ENCODE measurements at regions not wholly inside any gene's neighbourhood (a gene's known extent, or its start where the extent isn't known, plus 50 kb on each side); places are given as distances from the start of the nearest gene placed in this dataset.
A peak's percentile ranks its signal among the peaks of the same experiment; 100 is the strongest.
"Not testable (repeated sequence)": the region's sequence is repeated elsewhere in the genome, so short reads cannot be mapped to it uniquely, and the experiment has no call there.

DNA sequence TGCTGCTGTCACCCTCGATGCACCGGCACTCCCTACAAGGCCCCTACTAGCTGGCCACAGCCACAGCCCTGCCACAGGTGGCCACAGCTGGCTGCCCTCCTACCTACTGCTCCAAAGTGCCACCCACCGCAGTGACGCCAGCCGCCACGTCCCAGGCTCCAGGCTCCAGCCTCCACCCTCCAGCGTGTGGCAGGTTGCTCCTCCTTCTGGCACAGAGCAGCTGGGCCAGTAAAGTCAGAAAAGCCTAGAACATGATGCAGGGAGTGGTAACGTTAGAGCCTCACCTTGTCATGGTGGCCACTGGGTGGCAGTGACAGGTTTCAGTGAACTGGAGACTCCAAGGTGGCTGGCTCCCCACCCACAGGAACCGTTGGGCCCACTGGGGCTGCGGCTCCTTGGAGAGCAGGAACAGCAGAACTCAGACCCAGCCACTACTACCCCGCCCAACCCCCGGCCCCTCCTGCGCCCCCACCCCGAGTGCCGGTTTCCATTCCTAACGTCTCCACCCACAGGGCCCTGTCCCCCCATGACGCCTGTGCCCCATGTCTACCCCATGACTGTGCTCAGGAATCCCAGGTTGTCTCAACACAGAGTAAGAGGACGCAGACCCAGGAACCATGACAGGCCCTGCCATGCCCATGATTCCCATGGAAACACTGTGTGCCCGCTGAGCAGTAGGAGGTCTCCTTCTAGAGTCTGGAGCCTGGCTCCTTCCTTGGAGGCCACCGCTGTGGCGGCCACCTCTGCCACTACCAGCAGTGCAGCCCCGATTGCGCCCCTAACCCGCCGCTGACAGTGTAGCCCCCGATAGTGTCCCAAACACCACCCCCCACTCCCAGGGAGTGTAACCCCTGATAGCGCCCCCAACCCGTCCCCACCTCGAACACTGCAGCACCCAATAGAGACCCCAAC is 52.3 kb upstream of the ZNF33B start:
- intact Hi-C loops (cut with DNase I) = no loop called here
- peak in 1 of 10 donors; percentile 82 for DNase-seq

DNA sequence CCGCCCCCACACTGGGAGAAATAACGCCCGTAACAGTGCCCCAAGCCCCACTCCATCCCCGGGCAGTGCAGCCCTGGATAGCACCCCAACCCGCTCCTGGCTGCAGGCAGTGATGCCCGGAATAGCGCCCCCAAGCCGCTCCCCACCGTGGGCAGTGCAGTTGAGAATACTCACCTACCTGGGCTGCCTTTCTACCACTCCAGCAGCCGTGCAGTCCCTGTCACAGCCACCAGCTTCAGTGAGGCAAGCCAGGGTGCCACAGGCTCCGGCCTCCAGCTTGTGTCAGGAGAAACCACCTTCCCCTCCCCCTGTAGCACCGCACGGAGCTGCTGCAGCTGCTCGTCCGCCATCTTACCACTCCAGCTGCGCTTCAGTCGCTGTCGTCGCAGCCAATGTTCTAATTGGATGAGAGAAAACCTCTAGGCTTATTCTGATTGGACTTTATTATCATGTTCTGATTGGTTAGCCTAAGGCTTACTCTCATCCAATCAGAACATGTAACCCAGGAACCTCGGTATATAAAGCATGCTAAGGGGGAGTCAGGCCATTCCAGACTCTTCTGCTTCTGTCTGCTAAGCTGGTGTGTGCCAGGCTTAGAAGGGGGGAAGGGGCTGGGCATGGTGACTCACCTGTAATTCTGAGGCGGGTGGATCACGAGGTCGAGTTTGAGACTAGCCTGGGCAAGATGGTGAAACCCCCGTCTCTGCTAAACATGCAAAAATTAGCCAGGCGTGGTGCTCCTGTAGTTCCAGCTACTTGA is 53.2 kb upstream of the ZNF33B start:
- DNase-seq = no peak
- intact Hi-C loops (cut with DNase I) = no loop called here

DNA sequence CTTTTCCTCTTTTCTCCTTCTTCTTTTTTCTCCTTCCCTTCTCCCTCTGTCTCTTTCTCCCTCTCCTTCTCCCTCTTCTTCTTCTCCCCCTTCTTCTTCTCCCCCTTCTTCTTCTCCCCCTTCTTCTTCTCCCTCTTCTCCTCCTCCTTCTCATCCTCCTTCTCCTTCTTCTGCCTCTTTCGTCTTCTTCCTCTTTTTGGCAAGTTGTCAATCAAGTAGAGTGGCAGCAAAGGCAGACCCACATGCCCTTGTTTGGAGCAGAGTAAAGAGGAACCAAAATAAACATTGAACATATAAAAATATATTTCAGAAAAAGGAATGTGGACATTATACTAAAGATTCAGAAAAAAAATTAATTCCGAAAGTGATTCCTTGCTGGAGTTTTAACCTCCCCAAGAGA is 59.6 kb upstream of the ZNF33B start:
- intact Hi-C loops (cut with DNase I) = no loop called here
- DNase-seq = no peak

DNA sequence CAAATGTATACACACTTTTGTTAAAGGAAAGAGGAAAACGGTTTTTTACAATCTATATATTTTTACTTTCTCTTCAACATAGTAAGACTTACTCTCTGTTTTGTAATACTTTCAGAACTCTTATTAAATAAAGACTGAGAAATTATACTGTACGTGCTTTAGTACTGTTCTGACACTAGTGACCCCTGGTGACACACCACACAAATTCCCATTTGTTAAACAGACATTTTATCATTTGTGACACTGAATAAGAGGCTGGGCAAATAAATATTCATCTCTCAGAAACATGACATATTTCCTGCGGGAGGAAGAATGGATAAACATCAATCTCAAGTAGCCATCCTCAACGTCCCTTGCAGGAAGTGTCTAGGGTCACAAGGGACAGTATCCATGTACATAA is 68.9 kb upstream of the ZNF33B start:
- intact Hi-C loops (cut with DNase I) = no loop called here
- no peak for DNase-seq

DNA sequence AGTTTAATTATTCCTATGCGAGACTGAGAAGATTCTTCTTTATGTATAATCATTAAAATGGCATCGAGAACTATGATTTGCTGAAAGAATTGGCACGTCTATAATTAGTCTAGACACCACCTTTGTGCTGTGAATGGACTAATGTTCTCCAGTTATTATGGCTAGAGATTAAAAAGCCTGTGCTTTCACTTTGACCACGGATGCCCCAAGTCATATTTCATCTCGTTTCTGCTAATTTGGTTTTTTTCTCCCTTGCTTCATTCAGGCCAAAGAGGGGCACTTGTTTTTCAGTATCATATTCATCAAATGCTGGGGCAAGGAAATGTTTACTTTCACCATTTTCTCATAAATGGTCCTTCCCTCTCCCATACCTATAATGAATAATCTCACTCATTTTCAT is 63.3 kb upstream of the BMS1 start:
- intact Hi-C loops (cut with DNase I) = not testable (repeated sequence)

DNA sequence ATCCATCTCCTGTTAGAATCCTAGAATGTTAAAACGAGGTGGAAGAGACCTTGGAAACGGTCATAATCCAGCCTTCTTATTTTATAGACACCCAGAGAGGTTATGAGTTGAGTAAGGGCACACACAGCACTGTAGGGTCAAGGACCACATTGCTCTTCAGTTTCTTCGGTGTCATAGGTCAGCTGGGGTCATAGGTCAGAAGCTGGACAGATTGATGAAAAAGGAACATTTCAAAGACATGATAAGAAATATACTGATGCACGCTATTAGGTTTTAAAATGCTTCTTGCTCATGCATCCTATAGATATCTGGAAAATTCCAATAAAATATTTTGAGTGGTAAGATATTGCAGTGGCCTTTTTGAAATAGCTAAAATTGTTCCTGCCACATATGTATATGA is 60.0 kb upstream of the BMS1 start:
- DNase-seq = no peak
- intact Hi-C loops (cut with DNase I) = no loop called here

More for the DNA sequence above, 63.3 kb upstream of the BMS1 start:
- DNase-seq = not testable (repeated sequence)

DNA sequence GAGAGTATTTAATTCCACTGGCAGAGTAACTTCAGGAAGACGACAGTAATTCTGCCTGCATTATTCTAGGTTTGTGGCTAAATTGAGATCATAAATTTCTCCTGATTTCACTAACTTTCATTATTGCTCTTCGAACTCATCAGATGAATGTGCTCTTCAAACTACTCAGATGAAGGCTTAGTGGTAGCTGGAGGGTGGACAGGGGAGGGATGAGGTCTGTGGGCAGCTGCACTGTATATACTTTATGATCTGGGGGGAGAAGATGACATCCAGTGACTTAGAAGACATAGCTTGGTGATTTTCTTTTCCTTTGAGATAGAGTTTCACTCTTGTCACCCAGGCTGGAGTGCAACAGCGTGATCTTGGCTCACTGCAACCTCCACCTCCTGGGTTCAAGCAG is 59.0 kb upstream of the BMS1 start:
- intact Hi-C loops (cut with DNase I) = not testable (repeated sequence)

DNA sequence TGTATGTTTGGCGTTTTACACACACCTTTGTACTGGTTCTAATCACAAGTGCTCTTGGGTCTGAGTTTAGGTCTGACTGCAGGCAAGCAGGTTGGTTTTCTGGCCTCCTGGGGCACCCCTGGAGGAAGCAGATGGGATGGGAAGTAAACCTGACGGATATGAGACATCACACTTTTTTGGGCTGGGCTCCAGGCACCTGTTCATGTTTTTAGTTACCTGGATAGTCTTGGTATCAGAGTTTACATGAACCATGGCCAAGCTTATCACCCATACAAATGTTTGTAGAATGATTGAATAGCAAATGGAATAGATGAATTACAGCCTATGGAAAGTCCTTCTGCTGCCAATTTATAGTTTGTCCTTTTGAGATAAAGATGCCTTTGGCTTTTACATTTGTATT is 57.9 kb upstream of the BMS1 start:
- intact Hi-C loops (cut with DNase I) = not testable (repeated sequence)

More for the DNA sequence above, 59.0 kb upstream of the BMS1 start:
- not testable (repeated sequence) for DNase-seq

DNA sequence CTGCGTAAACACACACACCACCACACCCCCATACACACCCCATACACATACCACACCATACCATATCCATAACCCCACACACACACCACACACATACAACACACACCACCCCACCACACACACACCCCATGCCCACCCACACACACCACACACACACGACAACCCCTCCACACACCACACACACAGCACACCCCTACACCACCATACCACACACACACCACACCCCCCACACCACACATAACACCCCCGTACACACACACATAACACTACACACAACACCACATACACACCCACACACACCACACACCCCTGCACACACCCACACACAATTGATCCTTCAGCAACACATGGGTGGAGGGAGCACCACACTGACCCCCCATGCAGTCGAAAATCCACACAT is 50.3 kb upstream of the BMS1 start:
- DNase-seq = no peak
- intact Hi-C loops (cut with DNase I) = no loop called here

More for the DNA sequence above, 57.9 kb upstream of the BMS1 start:
- DNase-seq = not testable (repeated sequence)
